LHCN-M2 (cell line): ENCODE measurements at regions not wholly inside any gene's neighbourhood (a gene's known extent, or its start where the extent isn't known, plus 50 kb on each side); places are given as distances from the start of the nearest gene placed in this dataset.

ENCODE experiments used
- DNase-seq: peaks from one replicate; pipeline ENCODE4 v3.0.0-alpha.2; 2012; ENCODE audit warnings: low read depth

GRCh38 chr2:174668075-174668474, 70.5 kb upstream of the WIPF1 start:
- no peak for DNase-seq

DNA sequence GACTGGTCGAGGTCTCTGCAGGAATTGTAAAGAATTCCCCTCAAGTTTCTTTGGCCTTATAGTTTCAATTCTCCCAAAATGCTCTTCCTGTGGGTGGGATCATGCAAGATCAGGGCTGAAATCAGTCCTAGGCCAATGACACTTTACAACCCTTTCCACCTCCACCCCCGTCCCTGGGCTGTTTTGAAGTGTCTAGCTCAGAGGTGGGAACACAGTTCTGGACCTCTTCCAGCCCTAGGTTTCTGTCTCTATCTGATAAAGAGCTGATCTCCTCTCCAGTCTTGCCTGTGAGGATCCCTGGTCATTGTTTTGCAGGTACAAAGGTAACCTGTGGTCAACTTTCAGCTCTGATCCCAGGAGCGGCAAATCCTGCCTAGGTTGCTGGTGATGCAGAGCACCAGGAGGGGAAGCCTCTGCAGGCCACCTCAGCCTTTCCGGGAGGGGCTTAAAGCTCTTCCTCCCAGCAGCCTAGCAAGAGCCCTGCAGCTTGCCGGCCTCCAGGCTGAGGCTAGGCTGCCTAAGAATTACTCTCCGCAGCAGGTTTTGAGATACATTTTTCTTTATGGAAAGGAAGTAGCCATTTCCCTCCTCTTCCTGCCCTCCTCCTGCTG, 69.8 kb upstream of the WIPF1 start:
- DNase-seq, result no peak

DNA sequence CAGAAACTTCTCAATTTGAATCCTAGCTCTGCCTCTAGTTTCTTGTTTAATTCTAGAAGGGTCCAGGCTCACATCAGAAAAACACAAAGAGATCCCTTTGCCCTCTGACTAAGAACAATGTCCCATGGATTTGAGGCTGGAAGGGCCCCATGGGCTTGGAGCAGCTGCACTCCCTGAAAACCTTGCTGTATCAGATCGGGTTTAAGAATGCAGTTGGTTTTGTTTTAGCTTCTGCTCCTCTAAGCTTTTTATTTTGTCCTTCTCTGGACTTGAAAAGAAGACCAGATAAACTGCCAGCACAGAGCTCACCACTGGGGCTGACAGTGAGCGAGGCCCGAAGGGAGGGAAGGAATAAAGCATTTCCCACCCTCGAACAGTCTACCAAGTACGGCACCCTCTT, 69.2 kb upstream of the WIPF1 start:
- DNase-seq, result peak; percentile 53

DNA sequence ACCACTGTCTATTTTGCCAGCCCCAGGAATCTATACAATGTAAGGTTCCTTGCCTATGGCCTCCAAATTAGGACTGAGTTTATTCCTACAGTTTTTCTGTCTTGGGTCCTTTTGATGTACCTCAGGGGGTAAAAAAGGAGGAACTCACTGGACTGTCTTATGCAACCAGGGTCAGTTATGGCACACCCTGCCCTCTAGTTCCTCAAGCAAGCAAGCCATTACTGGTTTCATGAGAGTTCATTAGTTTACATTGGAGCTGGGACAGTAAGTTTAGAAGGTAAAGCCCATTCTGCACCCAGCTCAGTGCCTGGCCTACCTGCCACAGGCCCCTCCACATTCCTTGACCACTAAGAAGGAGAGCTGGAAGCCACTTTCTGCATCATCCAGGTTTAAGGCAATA, 68.7 kb upstream of the WIPF1 start:
- DNase-seq, result no peak

- DNase-seq, result peak; percentile 6
Measured at GRCh38 chr2:174664084-174664759, 66.6 kb upstream of the WIPF1 start.

DNA sequence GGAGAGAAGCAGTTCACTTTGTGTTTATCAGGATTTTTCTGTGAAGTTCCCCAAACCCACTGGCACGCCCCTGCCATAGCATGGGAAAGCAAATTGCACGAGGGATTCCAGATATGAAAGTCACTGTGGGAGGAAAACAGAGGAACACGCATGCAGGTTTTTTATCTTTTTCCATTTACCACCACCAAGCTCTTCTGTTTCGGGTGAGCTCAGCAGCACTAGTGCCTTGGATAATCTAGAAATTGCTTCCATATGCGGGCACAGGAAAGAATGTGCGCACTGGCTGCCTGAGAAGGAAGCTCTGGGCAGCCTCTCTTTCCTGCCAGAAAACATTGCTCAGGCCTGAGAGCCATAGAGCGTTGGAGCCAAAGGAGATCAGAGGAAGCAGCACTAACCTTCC, 65.9 kb upstream of the WIPF1 start:
- no peak for DNase-seq

DNA sequence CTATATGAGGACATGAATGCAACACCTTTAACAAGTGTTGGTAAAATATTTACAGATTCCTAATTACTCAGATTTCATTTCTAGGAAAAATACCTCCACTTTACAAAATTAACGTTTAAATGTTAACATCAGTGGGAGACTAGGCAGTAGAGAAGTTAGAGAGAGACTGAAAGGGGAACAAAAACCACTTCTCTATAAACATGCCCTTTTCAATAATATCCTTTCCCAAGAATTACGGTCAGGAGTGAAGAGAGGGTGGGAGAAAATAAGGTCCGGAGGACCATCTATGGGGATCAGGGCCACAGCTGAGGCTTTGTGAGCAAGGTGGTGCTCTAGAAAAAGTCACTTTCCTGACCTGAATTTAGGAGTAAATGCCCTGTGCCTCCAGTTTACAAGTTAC, 65.3 kb upstream of the WIPF1 start:
- DNase-seq, result no peak

GRCh38 chr2:174662459-174662858, 64.9 kb upstream of the WIPF1 start:
- DNase-seq, result peak; percentile 80

DNA sequence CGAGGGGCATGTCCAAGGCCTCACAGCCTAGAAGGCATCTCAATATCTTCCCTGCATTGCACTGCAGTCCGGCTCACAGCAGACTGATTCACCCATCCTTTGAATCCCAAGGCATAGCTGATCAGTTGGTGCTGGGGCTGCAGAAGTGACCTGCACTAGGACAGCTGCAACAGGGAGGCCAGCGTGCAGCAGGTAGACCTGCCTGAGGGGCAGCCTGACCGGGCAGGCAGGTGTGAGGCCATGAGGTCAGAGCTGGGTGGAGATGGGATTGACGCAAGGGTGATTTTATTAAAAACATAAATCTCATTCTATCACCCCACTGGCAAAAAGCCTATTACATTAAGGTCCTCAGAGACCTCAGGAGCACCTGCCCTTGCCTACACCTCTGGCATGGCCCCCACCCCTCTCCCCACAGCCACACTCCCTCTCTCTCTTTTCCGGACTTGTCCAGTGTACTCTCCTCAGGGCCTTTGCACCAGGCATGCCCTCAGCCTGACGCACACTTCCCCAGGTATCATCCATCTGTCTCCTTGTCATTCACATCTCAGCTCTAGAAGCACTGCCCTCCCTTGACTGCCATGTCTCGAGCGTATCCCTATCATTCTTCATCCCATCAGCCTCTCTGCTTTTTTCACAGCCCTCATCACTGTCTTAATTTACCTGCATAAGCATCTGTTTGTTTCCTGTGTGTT, 63.5 kb upstream of the WIPF1 start:
- no peak for DNase-seq

DNA sequence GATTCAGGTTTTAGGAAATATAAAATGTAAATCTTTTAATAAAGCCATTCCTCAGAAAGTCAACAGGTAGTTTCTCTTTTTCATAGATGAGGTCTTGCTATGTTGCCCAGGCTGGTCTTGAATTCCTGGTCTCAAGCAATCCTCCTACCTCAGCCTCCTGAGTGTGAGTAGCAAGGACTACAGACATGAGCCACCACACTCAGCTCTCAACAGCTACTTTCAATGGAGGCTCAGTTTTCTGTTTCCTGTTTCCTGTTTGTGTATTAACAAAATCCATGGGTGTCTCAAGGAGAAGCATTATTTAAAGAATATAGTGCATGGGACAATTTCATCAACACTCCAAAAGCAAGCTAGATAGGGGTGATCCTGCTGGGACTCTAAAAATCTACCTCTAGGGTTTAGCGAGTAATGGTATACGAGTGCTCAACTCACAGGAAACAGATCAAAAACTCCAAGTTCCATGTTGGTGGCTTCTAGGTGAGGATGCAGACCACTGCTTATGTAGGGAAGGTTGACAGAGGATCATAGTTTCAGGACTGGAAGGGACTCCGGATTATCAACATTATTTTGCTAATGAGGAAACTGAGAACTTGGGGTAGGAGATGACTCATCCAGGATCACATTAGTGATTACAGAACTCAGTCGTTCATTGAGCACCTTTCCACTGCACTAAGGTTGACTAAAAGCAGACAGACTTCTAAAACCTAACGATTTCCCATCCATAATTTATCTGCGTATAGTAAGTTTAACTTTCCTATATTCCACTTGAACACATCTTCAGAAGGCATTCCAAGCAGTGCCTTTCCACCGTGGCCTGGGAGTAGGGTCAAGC, 61.7 kb upstream of the WIPF1 start:
- DNase-seq, result no peak

GRCh38 chr2:174656676-174657176, 59.1 kb upstream of the WIPF1 start:
- DNase-seq, result no peak

GRCh38 chr2:174656035-174656434, 58.4 kb upstream of the WIPF1 start:
- no peak for DNase-seq

DNA sequence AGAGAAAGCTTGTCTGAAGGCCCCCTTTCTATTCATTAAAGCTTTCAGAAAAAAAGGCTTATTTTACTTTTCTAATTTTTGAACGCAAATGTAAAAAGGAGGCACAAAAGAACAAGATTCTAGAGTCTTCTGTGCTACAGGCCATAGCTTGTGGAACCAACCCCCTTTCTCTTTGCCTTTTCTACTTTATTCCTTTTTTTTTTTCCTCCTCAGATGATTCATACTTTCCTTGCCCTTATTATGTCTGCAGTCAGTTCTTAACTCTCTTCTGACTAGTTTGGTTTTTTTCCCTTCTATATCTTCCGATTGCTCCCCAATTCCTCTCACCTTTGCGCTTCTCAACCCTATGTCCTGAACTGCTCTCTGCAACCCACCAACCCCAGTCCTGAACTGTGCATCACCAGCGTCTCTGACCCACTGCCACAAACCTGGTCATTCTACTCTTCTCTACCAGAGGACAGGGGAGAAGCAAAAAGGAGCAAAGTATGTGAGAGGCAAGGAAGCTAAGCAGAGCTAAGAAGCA, 56.9 kb upstream of the WIPF1 start:
- no peak for DNase-seq

GRCh38 chr2:174648896-174649295, 51.3 kb upstream of the WIPF1 start:
- no peak for DNase-seq
